Neuronal stem cell (in vitro differentiated cells): ENCODE measurements at regions not wholly inside any gene's neighbourhood (a gene's known extent, or its start where the extent isn't known, plus 50 kb on each side); places are given as distances from the start of the nearest gene placed in this dataset.

Experiments used
- DNase-seq: peaks from one replicate; pipeline ENCODE4 v3.0.0-alpha.2; 2013; ENCODE audit warnings: low spot score
- H2AFZ ChIP-seq: one replicate; pipeline ENCODE4 v1.6.1; 2013; ENCODE audit warnings: mild to moderate bottlenecking, low read length, inconsistent platforms
- H2AK5ac ChIP-seq: 2 replicates; pipeline ENCODE4 v1.6.1; 2013; ENCODE audit warnings: low read depth, mild to moderate bottlenecking, inconsistent platforms, low read length, moderate library complexity, mixed read lengths
- H2BK120ac ChIP-seq: 2 replicates; pipeline ENCODE4 v1.6.1; 2013; ENCODE audit warnings: low read depth, mild to moderate bottlenecking, inconsistent platforms, low read length, moderate library complexity, mixed read lengths
- H2BK12ac ChIP-seq: one replicate; pipeline ENCODE4 v1.6.1; 2013; ENCODE audit warnings: low read length, inconsistent platforms
- H2BK15ac ChIP-seq: 2 replicates; pipeline ENCODE4 v1.6.1; 2013; ENCODE audit warnings: mild to moderate bottlenecking, low read length, inconsistent platforms, mixed read lengths
- H2BK5ac ChIP-seq: one replicate; pipeline ENCODE4 v1.6.1; 2013; ENCODE audit warnings: inconsistent platforms, mild to moderate bottlenecking, low read length, moderate library complexity
- H3K14ac ChIP-seq: one replicate; pipeline ENCODE4 v1.6.1; 2013; ENCODE audit warnings: low read length, inconsistent platforms
- H3K18ac ChIP-seq: 2 replicates; pipeline ENCODE4 v1.6.1; 2013; ENCODE audit warnings: low read length, inconsistent platforms
- H3K23ac ChIP-seq: 2 replicates; pipeline ENCODE4 v1.6.1; 2013; ENCODE audit warnings: low read depth, mild to moderate bottlenecking, mixed read lengths, low read length, inconsistent platforms; ENCODE audit not compliant: poor library complexity
- H3K27ac ChIP-seq: replicated peaks from 3 replicates; pipeline ENCODE4 v1.5.1; 2013; ENCODE audit warnings: low read length, inconsistent platforms
- H3K27me3 ChIP-seq, 3 experiments: 2 replicates each; pipeline ENCODE4 v1.6.1; 2013; ENCODE audit warnings: low read length in 3 of 3, mild to moderate bottlenecking in 2 of 3, inconsistent platforms in 1 of 3, low read depth in 1 of 3, mixed read lengths in 1 of 3, moderate library complexity in 1 of 3; ENCODE audit not compliant: control insufficient read depth in 3 of 3, insufficient read depth in 3 of 3
- H3K36me3 ChIP-seq, 2 donors: replicated peaks in 1 of 2; 2 replicates each; pipeline ENCODE4 v1.6.1; 2013; ENCODE audit warnings: low read length in 2 of 2; ENCODE audit not compliant: control insufficient read depth in 2 of 2, insufficient read depth in 2 of 2
- H3K4ac ChIP-seq: 2 replicates; pipeline ENCODE4 v1.6.1; 2013; ENCODE audit warnings: inconsistent platforms, mild to moderate bottlenecking, low read length, moderate library complexity
- H3K4me1 ChIP-seq, 2 donors: 1 replicate in 1 of 2; 2 replicates in 1 of 2; pipeline ENCODE4 v1.6.1; 2013; ENCODE audit warnings: low read length in 2 of 2, low read depth in 1 of 2; ENCODE audit not compliant: control insufficient read depth in 2 of 2, insufficient read depth in 1 of 2
- H3K4me2 ChIP-seq: one replicate; pipeline ENCODE4 v1.6.1; 2013; ENCODE audit warnings: mild to moderate bottlenecking, low read length, inconsistent platforms; ENCODE audit not compliant: insufficient read depth, poor library complexity, severe bottlenecking
- H3K4me3 ChIP-seq, 2 donors: 2 replicates each; pipeline ENCODE4 v1.5.1; 2013; ENCODE audit warnings: low read length in 2 of 2, mild to moderate bottlenecking in 2 of 2, inconsistent platforms in 1 of 2, moderate library complexity in 1 of 2
- H3K79me1 ChIP-seq: one replicate; pipeline ENCODE4 v1.6.1; 2013; ENCODE audit warnings: low read depth, mild to moderate bottlenecking, inconsistent platforms, low read length, moderate library complexity
- H3K9ac ChIP-seq: one replicate; pipeline ENCODE4 v1.6.1; 2013; ENCODE audit warnings: mild to moderate bottlenecking, low read depth, low read length, inconsistent platforms; ENCODE audit not compliant: poor library complexity
- H3K9me3 ChIP-seq, 2 donors: replicated peaks in 1 of 2; 2 replicates each; pipeline versions ENCODE3 to v1.6.1; 2013; ENCODE audit warnings: low read length in 2 of 2, mild to moderate bottlenecking in 2 of 2, inconsistent platforms in 1 of 2, low read depth in 1 of 2, mixed read lengths in 1 of 2, moderate library complexity in 1 of 2; ENCODE audit not compliant: control insufficient read depth in 2 of 2, insufficient read depth in 1 of 2
- H4K8ac ChIP-seq: one replicate; pipeline ENCODE4 v1.6.1; 2013; ENCODE audit warnings: low read depth, mild to moderate bottlenecking, inconsistent platforms, low read length, moderate library complexity
- H4K91ac ChIP-seq: one replicate; pipeline ENCODE4 v1.6.1; 2013; ENCODE audit warnings: low read length, low read depth, mild to moderate bottlenecking, inconsistent platforms; ENCODE audit not compliant: poor library complexity
- WGBS, 2 donors: extraction: QIAGEN DNeasy Blood & Tissue Kit; methylation state at CpG; one replicate each; pipeline ENCODE4 v1.1.7; 2013; ENCODE audit warnings: missing lambda C conversion rate in 2 of 2, mixed read lengths in 1 of 2; ENCODE audit not compliant: insufficient read length in 2 of 2, insufficient replicate concordance in 1 of 2; ENCODE audit errors: extremely low coverage in 2 of 2; 5-methylcytosine and 5-hydroxymethylcytosine counted together

DNA sequence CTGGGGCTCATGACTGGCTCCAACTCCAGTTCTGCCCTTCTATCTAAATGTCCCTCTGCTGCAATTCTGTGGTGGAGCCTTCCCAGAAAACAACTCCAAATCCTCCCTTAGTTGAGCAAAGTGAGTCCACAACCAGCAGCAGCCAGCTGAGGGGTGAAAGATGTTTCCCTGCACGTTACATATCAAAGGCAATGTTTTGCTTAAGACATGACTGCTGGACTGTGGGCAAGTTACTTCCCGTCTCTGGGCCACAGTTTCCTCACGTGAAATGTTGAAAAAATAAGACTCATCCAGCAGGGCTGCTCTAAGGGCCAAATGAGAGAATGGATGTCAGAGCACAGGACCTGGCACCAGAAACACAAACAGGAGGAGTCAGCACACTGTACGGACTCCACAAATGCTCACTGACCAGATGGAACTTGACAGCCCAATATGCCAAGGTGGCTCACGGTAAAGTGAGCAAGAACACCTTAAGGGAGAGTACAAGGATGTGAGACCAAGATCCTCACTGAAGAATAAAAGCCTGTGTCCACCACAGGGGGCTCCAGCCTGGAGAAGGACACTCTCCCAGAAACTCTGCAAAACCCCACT, 138.4 kb upstream of the ABCA1 start:
- H3K4me2 ChIP-seq = no peak overlapping the region
- no peak overlapping the region for H3K18ac ChIP-seq
- no peak overlapping the region for H3K23ac ChIP-seq
- no peak overlapping the region for H3K4me3 ChIP-seq
- H3K79me1 ChIP-seq = no peaks in the 10 kb centered on the region
- no CpG with 5 or more reads among the region's 5 CpGs for WGBS, 2 donors
- no peak overlapping the region for H3K27ac ChIP-seq
- H3K36me3 ChIP-seq = no peaks in the 10 kb centered on the region
- H2BK15ac ChIP-seq = no peak overlapping the region
- H2AK5ac ChIP-seq = no peak overlapping the region
- H2BK120ac ChIP-seq = no peak overlapping the region
- H4K8ac ChIP-seq = no peak overlapping the region
- H2BK5ac ChIP-seq = no peak overlapping the region
- H3K4ac ChIP-seq = no peak overlapping the region
- H2AFZ ChIP-seq = no peak overlapping the region
- no peak for DNase-seq
- no peaks in the 10 kb centered on the region for H3K9me3 ChIP-seq
- peak overlapping the region; percentile 14 for H3K14ac ChIP-seq
- no peak overlapping the region for H2BK12ac ChIP-seq
- H3K4me1 ChIP-seq = peaks cover 7 to 12% of the 10 kb centered on the region in 2 donors
- no peak overlapping the region for H4K91ac ChIP-seq
- no peak overlapping the region for H3K9ac ChIP-seq
- H3K27me3 ChIP-seq = no peaks in the 10 kb centered on the region

DNA sequence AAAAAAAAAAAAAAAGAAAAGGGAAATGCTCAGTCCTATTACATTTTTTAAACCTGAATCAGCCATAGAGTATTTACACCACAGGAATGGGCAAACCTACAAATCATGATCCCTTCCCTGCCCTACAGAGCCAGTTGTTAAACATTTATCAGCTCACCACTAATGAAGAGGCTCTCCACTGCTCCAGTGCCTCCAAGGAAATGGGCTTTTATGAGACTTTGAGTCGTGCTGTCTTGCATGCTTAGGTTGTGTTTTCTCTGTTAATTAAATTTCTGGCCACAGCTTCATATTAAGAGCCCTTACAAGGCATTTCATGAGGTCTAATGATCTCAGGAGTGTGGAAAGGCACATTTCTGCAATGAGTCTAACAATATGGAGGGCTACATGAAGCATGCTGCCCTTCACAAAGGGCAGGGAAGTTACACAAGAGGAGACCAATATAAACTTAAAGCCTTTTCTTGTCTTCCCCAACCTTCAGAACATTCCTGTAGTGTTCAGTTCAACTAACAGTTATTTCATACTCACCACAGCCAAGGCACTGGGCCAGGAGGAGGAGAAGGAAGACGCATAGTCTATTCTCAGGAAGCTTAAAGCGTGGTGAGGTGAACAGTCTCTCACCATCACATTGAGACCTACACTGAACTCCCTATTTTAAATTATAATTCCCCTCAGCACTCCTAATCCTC, 140.1 kb upstream of the ABCA1 start:
- H2AFZ ChIP-seq = no peak overlapping the region
- no peak overlapping the region for H3K4ac ChIP-seq
- H3K36me3 ChIP-seq = no peaks in the 10 kb centered on the region
- H3K27me3 ChIP-seq = no peaks in the 10 kb centered on the region
- no peak overlapping the region for H4K91ac ChIP-seq
- H2BK5ac ChIP-seq = no peak overlapping the region
- no peak overlapping the region for H2BK12ac ChIP-seq
- H2BK120ac ChIP-seq = no peak overlapping the region
- H3K4me1 ChIP-seq = peaks cover 7 to 12% of the 10 kb centered on the region in 2 donors
- H3K79me1 ChIP-seq = no peaks in the 10 kb centered on the region
- no CpG with 5 or more reads among the region's 3 CpGs for WGBS, 2 donors
- DNase-seq = no peak
- no peak overlapping the region for H3K9ac ChIP-seq
- H3K4me2 ChIP-seq = no peak overlapping the region
- no peak overlapping the region for H3K18ac ChIP-seq
- H3K4me3 ChIP-seq = no peak overlapping the region
- H3K27ac ChIP-seq = no peak overlapping the region
- H2BK15ac ChIP-seq = no peak overlapping the region
- H2AK5ac ChIP-seq = no peak overlapping the region
- no peak overlapping the region for H4K8ac ChIP-seq
- no peak overlapping the region for H3K23ac ChIP-seq
- no peak overlapping the region for H3K14ac ChIP-seq
- no peaks in the 10 kb centered on the region for H3K9me3 ChIP-seq

DNA sequence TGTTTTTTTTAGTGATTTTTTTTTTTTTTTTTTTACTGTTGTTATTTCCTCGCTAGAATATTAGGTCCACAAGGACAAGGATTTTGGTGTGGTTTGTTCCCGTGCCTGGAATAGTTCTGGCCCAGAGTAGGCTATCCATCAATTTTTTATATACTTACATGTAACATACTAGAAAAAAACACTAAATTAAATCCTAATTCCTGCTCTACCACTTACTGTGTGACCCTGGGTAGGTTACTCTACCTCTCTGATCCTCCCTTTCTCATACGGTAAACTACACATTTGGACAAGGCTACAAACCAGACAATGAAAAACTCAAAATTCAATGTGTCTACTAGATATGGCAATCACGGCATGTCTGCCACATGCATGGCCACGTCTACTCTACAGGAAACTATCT, 141.3 kb upstream of the ABCA1 start:
- no peak overlapping the region for H2AK5ac ChIP-seq
- H2AFZ ChIP-seq = no peak overlapping the region
- no peaks in the 10 kb centered on the region for H3K27me3 ChIP-seq
- no peak overlapping the region for H3K18ac ChIP-seq
- H3K4me2 ChIP-seq = no peak overlapping the region
- no peaks in the 10 kb centered on the region for H3K36me3 ChIP-seq
- no peak overlapping the region for H3K4me3 ChIP-seq
- H3K79me1 ChIP-seq = no peaks in the 10 kb centered on the region
- H2BK120ac ChIP-seq = no peak overlapping the region
- no peak overlapping the region for H3K4ac ChIP-seq
- H3K14ac ChIP-seq = no peak overlapping the region
- no peak overlapping the region for H2BK12ac ChIP-seq
- H3K4me1 ChIP-seq = peaks cover 5 to 8% of the 10 kb centered on the region in 2 donors
- H4K91ac ChIP-seq = no peak overlapping the region
- DNase-seq = no peak
- H4K8ac ChIP-seq = no peak overlapping the region
- H3K23ac ChIP-seq = no peak overlapping the region
- H3K27ac ChIP-seq = no peak overlapping the region
- H2BK15ac ChIP-seq = no peak overlapping the region
- H3K9ac ChIP-seq = no peak overlapping the region
- no peaks in the 10 kb centered on the region for H3K9me3 ChIP-seq
- WGBS, 2 donors = no CpG with 5 or more reads among the region's 5 CpGs
- H2BK5ac ChIP-seq = no peak overlapping the region

DNA sequence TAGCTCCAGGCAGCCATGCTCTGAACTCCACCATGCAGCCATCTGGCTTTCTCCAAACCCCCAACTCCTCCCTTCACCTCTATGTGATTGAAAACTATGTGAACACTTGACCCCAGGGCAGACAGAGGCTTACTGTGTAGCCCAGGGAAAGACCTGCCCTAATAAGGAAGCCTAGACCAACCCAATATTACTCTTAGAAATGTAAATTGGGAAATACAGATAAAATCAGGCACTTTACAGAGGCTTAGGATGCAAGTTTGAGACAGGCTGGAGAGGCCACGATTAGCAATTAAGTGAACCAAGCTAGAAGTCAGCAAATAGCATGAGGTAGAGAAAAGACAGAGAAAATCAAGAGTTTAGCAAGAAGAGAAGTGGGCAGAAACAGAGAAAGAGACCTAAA, 141.7 kb upstream of the ABCA1 start:
- no CpG with 5 or more reads among the region's 1 CpG for WGBS, 2 donors
- no peak overlapping the region for H3K23ac ChIP-seq
- H2BK5ac ChIP-seq = no peak overlapping the region
- H2AFZ ChIP-seq = no peak overlapping the region
- no peak overlapping the region for H3K4me3 ChIP-seq
- H3K18ac ChIP-seq = no peak overlapping the region
- H3K27me3 ChIP-seq = no peaks in the 10 kb centered on the region
- no peak overlapping the region for H2BK12ac ChIP-seq
- H3K27ac ChIP-seq = no peak overlapping the region
- peaks cover under 1 to 4% of the 10 kb centered on the region in 2 donors for H3K4me1 ChIP-seq
- H2BK15ac ChIP-seq = no peak overlapping the region
- no peak overlapping the region for H2AK5ac ChIP-seq
- H2BK120ac ChIP-seq = no peak overlapping the region
- no peak overlapping the region for H4K91ac ChIP-seq
- no peaks in the 10 kb centered on the region for H3K9me3 ChIP-seq
- H3K36me3 ChIP-seq = no peaks in the 10 kb centered on the region
- H3K9ac ChIP-seq = no peak overlapping the region
- H3K4me2 ChIP-seq = no peak overlapping the region
- H3K4ac ChIP-seq = no peak overlapping the region
- no peaks in the 10 kb centered on the region for H3K79me1 ChIP-seq
- H3K14ac ChIP-seq = no peak overlapping the region
- H4K8ac ChIP-seq = no peak overlapping the region
- no peak for DNase-seq
